ENCODE measurements at regions not wholly inside any gene's neighbourhood (a gene's known extent, or its start where the extent isn't known, plus 50 kb on each side); places are given as distances from the start of the nearest gene placed in this dataset.
"Not testable (repeated sequence)": the region's sequence is repeated elsewhere in the genome, so short reads cannot be mapped to it uniquely, and the experiment has no call there.

DNA sequence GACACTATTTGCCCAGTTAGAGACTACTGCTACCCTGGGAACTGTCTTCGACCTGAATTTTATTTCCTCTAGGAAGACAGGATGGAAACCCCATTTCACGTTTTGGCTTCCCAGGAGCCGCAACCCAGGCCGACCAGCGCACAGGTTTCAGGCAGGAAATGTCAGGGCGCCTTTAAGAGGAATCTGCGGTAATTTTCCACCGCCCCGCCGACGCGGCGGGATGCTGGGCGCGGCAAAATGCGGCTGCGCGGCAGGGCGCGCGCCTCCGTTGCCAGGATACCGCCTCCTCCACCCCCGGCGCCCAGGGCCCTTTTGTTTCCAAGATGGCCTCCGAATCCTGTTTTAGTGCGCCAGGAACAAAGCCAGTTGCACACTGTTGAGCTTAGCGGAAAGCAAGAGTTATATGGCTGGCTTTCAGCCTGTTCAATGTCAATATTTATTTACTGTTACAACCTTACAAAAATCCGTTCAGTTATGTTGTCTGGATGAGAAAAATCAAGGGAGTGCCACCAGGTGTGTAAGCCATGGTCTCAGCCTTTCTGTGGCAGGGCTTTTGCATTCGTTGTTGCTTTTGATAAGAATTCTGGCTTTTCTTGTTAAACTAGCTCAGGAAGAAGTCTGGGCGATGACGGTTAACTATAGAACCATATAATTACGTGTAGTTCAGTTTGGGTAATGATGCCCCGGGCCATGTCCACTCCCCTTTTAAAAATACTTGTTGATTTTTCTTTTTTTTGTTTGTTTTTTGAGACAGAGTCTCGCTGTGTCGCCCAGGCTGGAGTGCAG is 79.7 kb upstream of the CHD2 start:
- peak; percentile 90 to 98 for DNase-seq (ENCODE audit: low spot score in 2 of 2)
- intact Hi-C loops (cut with DNase I; ENCODE audit: low total_unique reads), result no loop called here
- TF ChIP-seq POLR2A (IDR thresholded peaks at IDR 0.05) (no peak), CTCF (IDR thresholded peaks at IDR 0.05) (no peak)
- WGBS, 2 donors, result 6 to 7% methylated on average over 36 of the region's 36 CpGs
- peak overlapping the region; percentile 10 for H3K4me3 ChIP-seq (ENCODE audit: low read depth, poor library complexity, severe bottlenecking)

GRCh38 chr15:92821491-92822116 is 78.5 kb upstream of the CHD2 start:
- H3K4me3 ChIP-seq (ENCODE audit: low read depth, poor library complexity, severe bottlenecking), result no peak overlapping the region
- TF ChIP-seq POLR2A (IDR thresholded peaks at IDR 0.05), result no peak
- no peak for TF ChIP-seq CTCF (IDR thresholded peaks at IDR 0.05)
- intact Hi-C loops (cut with DNase I; ENCODE audit: low total_unique reads), result no loop called here
- peak in 1 of 2 donors; percentile 6 for DNase-seq (ENCODE audit: low spot score in 2 of 2)
- 56 to 67% methylated on average over 5 of the region's 5 CpGs for WGBS, 2 donors

GRCh38 chr15:92822216-92823144 is 77.6 kb upstream of the CHD2 start:
- DNase-seq (ENCODE audit: low spot score in 2 of 2), result peak in 1 of 2 donors; percentile 31
- 29 to 30% methylated on average over 2 of the region's 2 CpGs for WGBS, 2 donors
- no peak for TF ChIP-seq POLR2A (IDR thresholded peaks at IDR 0.05)
- no peak for TF ChIP-seq CTCF (IDR thresholded peaks at IDR 0.05)
- intact Hi-C loops (cut with DNase I; ENCODE audit: low total_unique reads), result no loop called here
- H3K4me3 ChIP-seq (ENCODE audit: low read depth, poor library complexity, severe bottlenecking), result no peak overlapping the region

GRCh38 chr15:92825985-92826384 is 74.1 kb upstream of the CHD2 start:
- intact Hi-C loops (cut with DNase I; ENCODE audit: low total_unique reads), result no loop called here
- WGBS, 2 donors, result 48 to 58% methylated on average over 2 of the region's 2 CpGs
- TF ChIP-seq POLR2A (IDR thresholded peaks at IDR 0.05), result no peak
- TF ChIP-seq CTCF (IDR thresholded peaks at IDR 0.05), result no peak

DNA sequence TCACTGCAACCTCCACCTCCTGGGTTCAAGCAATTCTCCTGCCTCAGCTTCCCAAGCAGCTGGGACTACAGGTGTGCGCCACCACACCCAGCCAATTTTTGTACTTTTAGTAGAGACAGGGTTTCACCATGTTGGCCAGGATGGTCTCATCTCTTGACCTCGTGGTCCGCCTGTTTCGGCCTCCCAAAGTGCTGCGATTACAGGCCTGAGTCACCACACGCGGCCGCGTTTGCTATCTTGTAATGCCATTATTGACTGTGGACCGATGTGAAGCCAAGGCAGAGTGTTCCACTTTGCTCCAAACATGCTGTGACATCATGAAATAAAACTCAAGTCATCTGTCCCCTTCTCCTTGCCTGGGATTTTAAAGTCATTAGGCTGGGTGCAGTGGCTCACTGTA is 72.1 kb upstream of the CHD2 start:
- H3K4me3 ChIP-seq (ENCODE audit: low read depth, poor library complexity, severe bottlenecking); intact Hi-C loops (cut with DNase I; ENCODE audit: low total_unique reads): not testable (repeated sequence)
- WGBS, 2 donors, result 96 to 100% methylated on average over 10 of the region's 10 CpGs
- DNase-seq (ENCODE audit: low spot score in 2 of 2), result peak in 1 of 2 donors; percentile 74

More at GRCh38 chr15:92825985-92826384, 74.1 kb upstream of the CHD2 start:
- no peak overlapping the region for H3K4me3 ChIP-seq (ENCODE audit: low read depth, poor library complexity, severe bottlenecking)
- DNase-seq (ENCODE audit: low spot score in 2 of 2), result no peak

DNA sequence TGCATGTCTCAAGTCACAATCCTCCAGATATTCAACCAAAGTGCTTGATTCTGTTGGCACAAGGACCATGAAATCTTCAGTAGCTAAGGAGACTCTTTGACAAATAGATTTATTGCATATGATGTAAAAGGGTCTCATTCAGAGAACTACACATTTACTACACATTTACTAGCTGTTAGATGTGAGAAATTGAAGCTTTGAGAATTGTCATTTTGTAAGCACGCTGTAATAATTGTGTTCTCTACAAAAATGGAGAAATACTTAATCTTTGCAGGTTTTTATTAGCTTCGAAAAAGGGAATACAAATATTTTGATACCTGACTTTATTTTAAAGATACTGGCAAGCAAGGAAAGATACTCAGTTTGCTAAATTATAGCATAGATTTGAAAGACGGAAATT is 70.2 kb upstream of the CHD2 start:
- WGBS, 2 donors, result 82 to 86% methylated on average over 3 of the region's 3 CpGs
- DNase-seq (ENCODE audit: low spot score in 2 of 2), result no peak
- no peak overlapping the region for H3K4me3 ChIP-seq (ENCODE audit: low read depth, poor library complexity, severe bottlenecking)
- intact Hi-C loops (cut with DNase I; ENCODE audit: low total_unique reads), result no loop called here
- TF ChIP-seq POLR2A (IDR thresholded peaks at IDR 0.05) (no peak), CTCF (IDR thresholded peaks at IDR 0.05) (no peak)
